ENCODE measurements at regions not wholly inside any gene's neighbourhood (a gene's known extent, or its start where the extent isn't known, plus 50 kb on each side); places are given as distances from the start of the nearest gene placed in this dataset.

- no peak overlapping the region for H3K9ac ChIP-seq (ENCODE audit: low read length)
- H3K4me1 ChIP-seq (ENCODE audit: control insufficient read depth in 1 of 2, insufficient read depth in 2 of 2, low read length in 2 of 2) = peaks cover 0 to 19% of the 10 kb centered on the region in 2 experiments; a peak in 2 of 4 replicates
- no peak overlapping the region for H3K27ac ChIP-seq (ENCODE audit: low read depth, low read length)
- intact Hi-C loops (cut with micrococcal nuclease) = no loop called here
- H3K4me2 ChIP-seq (ENCODE audit: low read length) = no peak overlapping the region
- H2AFZ ChIP-seq (ENCODE audit: low read depth, low read length, poor library complexity, severe bottlenecking) = no peak overlapping the region
- H3K36me3 ChIP-seq (ENCODE audit: control insufficient read depth in 1 of 2, insufficient read depth in 2 of 2, low read length in 2 of 2) = no peaks in the 10 kb centered on the region
- ChIA-PET RAD21 (ENCODE audit: low non-redundant PET in 1 of 2, low total read pairs in 2 of 2, uncharacterized antibody in 2 of 2, unreplicated experiment in 2 of 2) (no interaction called here), POLR2A (no interaction called here), CTCF (no interaction called here)
- DNase-seq (ENCODE audit: low read depth, low spot score) (no peak), ATAC-seq (no peak)
- H3K9me3 ChIP-seq (ENCODE audit: control insufficient read depth in 1 of 2, insufficient read depth in 1 of 2, low read depth in 1 of 2, low read length in 2 of 2) = no peaks in the 10 kb centered on the region
- H3K4me3 ChIP-seq (replicated peaks in 1 of 2; ENCODE audit: low read depth in 1 of 2, low read length in 2 of 2) = no peak overlapping the region
- H3K79me2 ChIP-seq (ENCODE audit: insufficient read depth, low read length) = no peaks in the 10 kb centered on the region
- H3K27me3 ChIP-seq (ENCODE audit: insufficient read depth, low read length) = no peaks in the 10 kb centered on the region; the same call in 1 of the 2 replicates
- no TSS peak for BruUV-seq (replicated peaks)
- no peak for TF ChIP-seq MAX (IDR thresholded peaks at IDR 0.05)
- no peak for TF ChIP-seq RAD21 (IDR thresholded peaks at IDR 0.05; ENCODE audit: low read depth)
- TF ChIP-seq REST (IDR thresholded peaks at IDR 0.05; ENCODE audit: low read depth) = no peak
- no peaks in the 10 kb centered on the region for H3K9me2 ChIP-seq (ENCODE audit: insufficient read depth)
- H4K20me1 ChIP-seq (ENCODE audit: insufficient read depth) = no peaks in the 10 kb centered on the region
Observed at GRCh38 chr9:95813923-95814322, 61.6 kb upstream of the ERCC6L2 start.

GRCh38 chr9:95810814-95811213, 64.7 kb upstream of the ERCC6L2 start:
- POLR2A ChIA-PET = no interaction called here
- intact Hi-C loops (cut with micrococcal nuclease) = no loop called here
- BruUV-seq (replicated peaks) = no TSS peak
- H3K36me3 ChIP-seq (ENCODE audit: control insufficient read depth in 1 of 2, insufficient read depth in 2 of 2, low read length in 2 of 2) = no peaks in the 10 kb centered on the region
- no peak for DNase-seq (ENCODE audit: low read depth, low spot score)
- CTCF ChIA-PET = no interaction called here
- no peak for ATAC-seq
- H3K79me2 ChIP-seq (ENCODE audit: insufficient read depth, low read length) = no peaks in the 10 kb centered on the region
- H3K4me3 ChIP-seq (replicated peaks in 1 of 2; ENCODE audit: low read depth in 1 of 2, low read length in 2 of 2) = no peak overlapping the region
- no peak overlapping the region for H3K4me2 ChIP-seq (ENCODE audit: low read length)
- H3K9me2 ChIP-seq (ENCODE audit: insufficient read depth) = no peaks in the 10 kb centered on the region
- H4K20me1 ChIP-seq (ENCODE audit: insufficient read depth) = no peaks in the 10 kb centered on the region
- H3K4me1 ChIP-seq (ENCODE audit: control insufficient read depth in 1 of 2, insufficient read depth in 2 of 2, low read length in 2 of 2) = peaks cover 0 to 11% of the 10 kb centered on the region in 2 experiments; a peak in 2 of 4 replicates
- TF ChIP-seq ELF1 (IDR thresholded peaks at IDR 0.05; ENCODE audit: borderline replicate concordance, low read depth) (no peak), CBX3 (IDR thresholded peaks at IDR 0.05; ENCODE audit: low read depth) (no peak)
- no peak overlapping the region for H2AFZ ChIP-seq (ENCODE audit: low read depth, low read length, poor library complexity, severe bottlenecking)
- RAD21 ChIA-PET (ENCODE audit: low non-redundant PET in 1 of 2, low total read pairs in 2 of 2, uncharacterized antibody in 2 of 2, unreplicated experiment in 2 of 2) = no interaction called here
- H3K9me3 ChIP-seq (ENCODE audit: control insufficient read depth in 1 of 2, insufficient read depth in 1 of 2, low read depth in 1 of 2, low read length in 2 of 2) = no peaks in the 10 kb centered on the region
- no peaks in the 10 kb centered on the region; the same call in 1 of the 2 replicates for H3K27me3 ChIP-seq (ENCODE audit: insufficient read depth, low read length)
- H3K9ac ChIP-seq (ENCODE audit: low read length) = no peak overlapping the region
- H3K27ac ChIP-seq (ENCODE audit: low read depth, low read length) = no peak overlapping the region
